Gastrocnemius medialis (tissue), 4 donors: ENCODE measurements at regions not wholly inside any gene's neighbourhood (a gene's known extent, or its start where the extent isn't known, plus 50 kb on each side); places are given as distances from the start of the nearest gene placed in this dataset.

Experiments used
- ATAC-seq, 2 donors: fragments of 150-250 bp; one replicate each; pipeline ENCODE4 v1.9.1; 2016
- DNase-seq, 2 donors: peaks; one replicate each; pipeline ENCODE4 v3.0.0-alpha.2; 2019
- H3K27ac ChIP-seq, 4 donors: fragments of 200-600 bp; sonication (generic); 1 replicate in 1 of 4; 2 replicates in 3 of 4; pipeline ENCODE4 v1.5.1; 2016 to 2018; ENCODE audit warnings: mild to moderate bottlenecking in 2 of 4, moderate library complexity in 1 of 4
- H3K27me3 ChIP-seq, 3 donors: fragments of 200-600 bp; sonication (generic) in 2 of 3; 1 replicate in 1 of 3; 2 replicates in 2 of 3; pipeline versions ENCODE4 v1.5.1 to v1.6.0; 2016 to 2019; ENCODE audit warnings: mild to moderate bottlenecking in 1 of 3, moderate library complexity in 1 of 3
- H3K36me3 ChIP-seq, 2 donors: fragments of 200-600 bp; sonication (generic) in 1 of 2; one replicate each; pipeline ENCODE4 v1.5.1; 2017 to 2018
- H3K4me1 ChIP-seq, 2 donors: fragments of 200-600 bp; sonication (generic) in 1 of 2; one replicate each; pipeline ENCODE4 v1.5.1; 2016 to 2017; ENCODE audit warnings: mild to moderate bottlenecking in 2 of 2
- H3K4me3 ChIP-seq, 4 donors: fragments of 200-600 bp; sonication (generic) in 3 of 4; 1 replicate in 1 of 4; 2 replicates in 3 of 4; pipeline ENCODE4 v1.5.1; 2016 to 2019; ENCODE audit warnings: mild to moderate bottlenecking in 2 of 4
- H3K9me3 ChIP-seq, 3 donors: fragments of 200-600 bp; sonication (generic) in 2 of 3; 1 replicate in 1 of 3; 2 replicates in 2 of 3; pipeline ENCODE4 v1.5.1; 2016 to 2019
- POLR2A ChIP-seq, 2 donors: fragments of 450-650 bp; IDR thresholded peaks; one replicate each; pipeline ENCODE4 v1.6.1; 2017; ENCODE audit warnings: antibody characterized with exemption in 2 of 2, mild to moderate bottlenecking in 2 of 2, moderate library complexity in 2 of 2
- in situ Hi-C, 4 donors: fragments of 200-750 bp; cut with MboI; loops; one replicate each; pipeline versions ENCODE4 v1.15.0 to v1.8.0; 2017; ENCODE audit warnings: low sequenced_read_pairs in 4 of 4
- intact Hi-C: fragments of 100-400 bp; cut with DNase I; formaldehyde crosslinking; loops from one replicate; pipeline ENCODE4 v1.15.1; 2023; ENCODE audit warnings: low total_unique reads
- TF ChIP-seq, protein P1 (sequence below), 5 experiments: fragments of 450-650 bp in 3 of 5; fragments of 200-600 bp in 2 of 5; sonication (generic) in 2 of 5; IDR thresholded peaks in 4 of 5; conservative IDR thresholded peaks in 1 of 5; 1 replicate in 4 of 5; 2 replicates in 1 of 5; pipeline ENCODE4 v1.5.1; 2016 to 2019; ENCODE audit warnings: antibody characterized with exemption in 5 of 5, mild to moderate bottlenecking in 3 of 5, moderate library complexity in 3 of 5

DNA sequence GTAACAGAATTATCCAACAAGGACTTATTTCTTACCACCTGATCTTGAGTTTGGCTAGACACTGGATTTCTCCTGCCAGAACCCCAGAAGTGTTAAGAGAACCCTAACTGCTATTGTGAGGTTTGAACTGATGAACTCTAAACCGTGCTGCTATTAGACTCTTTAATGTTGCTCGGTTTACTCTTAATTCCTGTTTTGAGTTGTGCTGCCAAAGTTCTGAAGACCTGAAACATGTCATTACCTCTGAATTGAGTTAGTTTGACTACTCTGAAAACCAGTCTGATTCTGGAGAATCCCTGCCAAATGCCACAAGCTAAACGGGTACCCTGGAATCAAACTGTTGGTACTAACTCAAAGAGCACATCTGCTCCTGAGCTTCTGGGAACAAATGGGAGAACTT lies 215.5 kb downstream of the KLF12 start:
- ATAC-seq (no peak), DNase-seq (no peak)
- Histone ChIP-seq H3K27me3 (no peaks in the 10 kb centered on the region), H3K9me3 (no peaks in the 10 kb centered on the region), H3K4me3 (no peak overlapping the region), H3K36me3 (no peaks in the 10 kb centered on the region), H3K4me1 (peaks cover 12 to 16% of the 10 kb centered on the region in 2 donors), H3K27ac (no peak overlapping the region)
- intact Hi-C loops (no loop called here), in situ Hi-C loops (no loop called here)
- TF ChIP-seq, protein P1, sequence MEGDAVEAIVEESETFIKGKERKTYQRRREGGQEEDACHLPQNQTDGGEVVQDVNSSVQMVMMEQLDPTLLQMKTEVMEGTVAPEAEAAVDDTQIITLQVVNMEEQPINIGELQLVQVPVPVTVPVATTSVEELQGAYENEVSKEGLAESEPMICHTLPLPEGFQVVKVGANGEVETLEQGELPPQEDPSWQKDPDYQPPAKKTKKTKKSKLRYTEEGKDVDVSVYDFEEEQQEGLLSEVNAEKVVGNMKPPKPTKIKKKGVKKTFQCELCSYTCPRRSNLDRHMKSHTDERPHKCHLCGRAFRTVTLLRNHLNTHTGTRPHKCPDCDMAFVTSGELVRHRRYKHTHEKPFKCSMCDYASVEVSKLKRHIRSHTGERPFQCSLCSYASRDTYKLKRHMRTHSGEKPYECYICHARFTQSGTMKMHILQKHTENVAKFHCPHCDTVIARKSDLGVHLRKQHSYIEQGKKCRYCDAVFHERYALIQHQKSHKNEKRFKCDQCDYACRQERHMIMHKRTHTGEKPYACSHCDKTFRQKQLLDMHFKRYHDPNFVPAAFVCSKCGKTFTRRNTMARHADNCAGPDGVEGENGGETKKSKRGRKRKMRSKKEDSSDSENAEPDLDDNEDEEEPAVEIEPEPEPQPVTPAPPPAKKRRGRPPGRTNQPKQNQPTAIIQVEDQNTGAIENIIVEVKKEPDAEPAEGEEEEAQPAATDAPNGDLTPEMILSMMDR (IDR thresholded peaks at IDR 0.05 in 4 of 5, conservative IDR thresholded peaks at IDR 0.05 in 1 of 5): no peak
- TF ChIP-seq POLR2A (IDR thresholded peaks at IDR 0.05): no peak

DNA sequence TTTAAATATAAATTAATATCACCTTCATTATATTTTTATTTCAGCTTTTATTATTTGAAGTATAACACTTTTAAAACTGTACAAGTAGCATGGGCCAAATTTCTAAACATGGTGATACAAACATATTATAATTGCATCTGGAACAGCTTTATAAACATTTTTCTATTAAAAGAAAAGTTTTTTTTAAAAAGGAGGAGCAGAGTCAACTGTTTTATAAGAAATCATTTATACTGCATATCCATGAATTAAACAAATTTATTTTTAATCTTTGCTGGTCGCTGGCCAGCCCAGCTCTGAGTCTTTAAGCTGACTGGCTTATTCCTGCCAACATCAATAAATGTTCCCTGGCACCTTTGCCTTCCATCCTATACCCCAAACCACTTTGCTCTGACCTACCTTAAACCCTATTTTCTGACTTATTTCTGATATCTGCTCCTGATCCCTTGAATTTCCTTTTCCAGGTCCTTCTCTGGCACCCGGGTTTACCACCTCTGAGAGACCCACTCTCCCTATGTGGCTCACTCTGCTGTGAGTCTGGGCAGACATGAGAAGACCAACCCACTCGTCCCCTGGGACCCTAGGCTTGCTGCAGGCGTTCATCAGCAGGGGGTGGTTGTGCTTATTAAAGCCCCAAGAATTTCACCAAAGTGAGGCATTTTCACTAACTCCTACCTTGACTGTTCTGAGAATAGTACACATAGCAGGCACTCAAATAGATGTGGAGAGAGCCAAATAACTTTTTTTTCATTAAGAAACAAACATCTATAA lies 220.3 kb downstream of the KLF12 start:
- no peaks in the 10 kb centered on the region for H3K36me3 ChIP-seq
- DNase-seq (no peak), ATAC-seq (no peak)
- no peak for TF ChIP-seq POLR2A (IDR thresholded peaks at IDR 0.05)
- H3K27me3 ChIP-seq: no peaks in the 10 kb centered on the region
- H3K9me3 ChIP-seq: no peaks in the 10 kb centered on the region
- peaks cover 12 to 20% of the 10 kb centered on the region in 2 donors for H3K4me1 ChIP-seq
- H3K27ac ChIP-seq: no peak overlapping the region
- H3K4me3 ChIP-seq: no peak overlapping the region
- intact Hi-C loops (no loop called here), in situ Hi-C loops (no loop called here)

DNA sequence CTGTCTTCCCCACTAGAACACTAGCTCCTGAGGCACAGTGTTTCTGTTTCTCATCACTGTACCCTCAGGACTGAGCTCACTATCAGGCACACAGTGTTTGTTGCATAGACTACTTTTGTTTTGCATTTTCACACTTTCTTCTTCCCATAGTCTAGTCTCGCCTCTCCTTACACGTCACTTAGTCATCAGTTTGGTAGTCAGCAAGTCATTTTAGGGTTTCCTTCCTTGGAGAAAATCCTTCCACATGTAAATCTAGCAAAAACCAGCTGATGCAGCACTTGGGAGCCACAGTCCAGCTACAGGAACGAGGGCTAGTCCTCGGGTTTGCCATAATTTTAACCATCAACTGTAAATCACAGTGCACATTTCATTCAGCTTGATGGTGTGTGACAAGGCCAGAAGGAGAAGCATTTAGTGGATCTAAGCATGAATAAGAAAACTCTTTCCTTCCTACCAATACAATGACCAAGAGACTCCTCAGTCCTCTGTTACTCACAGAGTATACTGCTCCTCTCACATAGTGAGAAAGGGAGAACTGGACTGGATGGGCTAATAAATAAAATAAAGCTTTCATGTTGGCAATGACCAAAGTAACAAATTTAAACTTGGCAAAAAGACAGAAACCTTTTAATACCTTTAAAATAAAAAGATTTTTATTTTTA lies 221.0 kb downstream of the KLF12 start:
- intact Hi-C loops (no loop called here), in situ Hi-C loops (no loop called here)
- no peaks in the 10 kb centered on the region for H3K36me3 ChIP-seq
- no peak overlapping the region for H3K27ac ChIP-seq
- peaks cover 7 to 20% of the 10 kb centered on the region in 2 donors for H3K4me1 ChIP-seq
- H3K9me3 ChIP-seq: no peaks in the 10 kb centered on the region
- no peak overlapping the region for H3K4me3 ChIP-seq
- ATAC-seq (no peak), DNase-seq (no peak)
- no peak for TF ChIP-seq POLR2A (IDR thresholded peaks at IDR 0.05)
- TF ChIP-seq, protein P1 (IDR thresholded peaks at IDR 0.05 in 4 of 5, conservative IDR thresholded peaks at IDR 0.05 in 1 of 5): no peak
- H3K27me3 ChIP-seq: no peaks in the 10 kb centered on the region

DNA sequence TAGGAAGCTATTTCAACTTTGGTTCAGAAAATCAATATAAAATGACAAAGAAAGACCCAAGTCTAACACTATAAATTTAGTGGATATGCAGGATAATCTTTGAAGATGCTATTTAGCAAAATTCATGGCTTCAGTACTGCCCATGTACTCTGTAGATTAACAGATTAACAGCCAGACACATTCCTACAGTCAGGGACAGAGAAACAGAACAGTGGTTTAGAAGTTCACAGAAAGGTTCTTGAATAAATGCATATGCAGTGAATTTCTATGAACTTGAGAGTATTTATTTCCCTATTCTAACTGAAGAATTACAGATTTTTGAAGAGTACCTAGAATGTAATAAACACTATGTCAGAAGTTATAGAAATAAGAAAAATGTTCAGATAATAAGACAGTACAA lies 222.8 kb downstream of the KLF12 start:
- intact Hi-C loops: no loop called here
- DNase-seq (no peak), ATAC-seq (no peak)
- Histone ChIP-seq H3K9me3 (no peaks in the 10 kb centered on the region), H3K4me1 (peaks cover 7 to 20% of the 10 kb centered on the region in 2 donors), H3K4me3 (no peak overlapping the region), H3K27me3 (no peaks in the 10 kb centered on the region), H3K27ac (no peak overlapping the region), H3K36me3 (no peaks in the 10 kb centered on the region)
- TF ChIP-seq, protein P1 (IDR thresholded peaks at IDR 0.05 in 4 of 5, conservative IDR thresholded peaks at IDR 0.05 in 1 of 5): no peak
- no peak for TF ChIP-seq POLR2A (IDR thresholded peaks at IDR 0.05)
- in situ Hi-C loops: no loop called here

DNA sequence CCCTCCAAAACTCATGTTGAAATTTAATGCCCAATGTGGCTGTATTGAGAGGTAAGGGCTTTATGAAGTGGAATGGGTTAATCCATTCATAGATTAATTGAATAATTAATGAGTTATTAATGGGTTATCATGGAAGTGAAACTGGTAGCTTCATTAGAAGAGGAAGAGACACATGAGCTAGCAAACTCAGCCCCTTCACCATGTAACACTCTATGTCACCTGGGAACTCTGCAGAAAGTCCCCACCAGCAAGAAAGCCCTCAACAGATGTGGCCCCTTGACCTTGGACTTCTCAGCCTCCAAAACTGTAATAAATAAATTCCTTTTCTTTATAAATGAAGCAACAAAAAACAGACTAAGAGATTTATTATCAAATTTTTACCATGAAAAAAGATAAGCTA lies 223.5 kb downstream of the KLF12 start:
- in situ Hi-C loops (no loop called here), intact Hi-C loops (no loop called here)
- TF ChIP-seq, protein P1 (IDR thresholded peaks at IDR 0.05 in 4 of 5, conservative IDR thresholded peaks at IDR 0.05 in 1 of 5): no peak
- no peak for TF ChIP-seq POLR2A (IDR thresholded peaks at IDR 0.05)
- Histone ChIP-seq H3K4me1 (peaks cover 7 to 20% of the 10 kb centered on the region in 2 donors), H3K27me3 (no peaks in the 10 kb centered on the region), H3K9me3 (no peaks in the 10 kb centered on the region), H3K27ac (no peak overlapping the region), H3K36me3 (no peaks in the 10 kb centered on the region), H3K4me3 (no peak overlapping the region)
- ATAC-seq (no peak), DNase-seq (no peak)
